ENCODE measurements at regions not wholly inside any gene's neighbourhood (a gene's known extent, or its start where the extent isn't known, plus 50 kb on each side); places are given as distances from the start of the nearest gene placed in this dataset.

- TF ChIP-seq ZNF12 (CRISPR knock-in tag; IDR thresholded peaks at IDR 0.05) (no peak), TEAD4 (IDR thresholded peaks at IDR 0.05; ENCODE audit: low read length) (no peak), TEAD4 (CRISPR knock-in tag; IDR thresholded peaks at IDR 0.05; ENCODE audit: borderline replicate concordance) (no peak)
These were observed 402.1 kb downstream of the SEC14L1 start (continued) for GRCh38 chr17:77542551-77543490.

GRCh38 chr17:77543801-77544200 lies 403.0 kb downstream of the SEC14L1 start:
- intact Hi-C loops (cut with micrococcal nuclease), result loop anchor here (2.0 kb wide), 1 partner anchor 469 kb away; no protein-coding TSS in a partner anchor
- in situ Hi-C loops (cut with MboI), result loop anchor here (10.0 kb wide), 1 partner anchor 471 kb away; no protein-coding TSS in a partner anchor
- TF ChIP-seq GATAD2A (IDR thresholded peaks at IDR 0.05) (no peak), POU5F1 (IDR thresholded peaks at IDR 0.05; ENCODE audit: borderline replicate concordance, low read depth, low read length, partially characterized antibody) (no peak), USF1 (CRISPR knock-in tag; IDR thresholded peaks at IDR 0.05) (no peak), ASH1L (IDR thresholded peaks at IDR 0.05; ENCODE audit: borderline replicate concordance, low read depth, partially characterized antibody) (no peak), ZBTB49 (CRISPR knock-in tag; IDR thresholded peaks at IDR 0.05; ENCODE audit: borderline replicate concordance) (no peak), PREB (CRISPR knock-in tag; IDR thresholded peaks at IDR 0.05) (no peak), CTBP1 (IDR thresholded peaks at IDR 0.05; ENCODE audit: borderline replicate concordance) (no peak), SNIP1 (IDR thresholded peaks at IDR 0.05; ENCODE audit: low read depth) (no peak), CBX5 (IDR thresholded peaks at IDR 0.05; ENCODE audit: borderline replicate concordance, low read depth) (no peak), ZKSCAN1 (IDR thresholded peaks at IDR 0.05; ENCODE audit: low read depth, low read length) (no peak), ZNF165 (CRISPR knock-in tag; IDR thresholded peaks at IDR 0.05; ENCODE audit: borderline replicate concordance) (no peak), FOXM1 (IDR thresholded peaks at IDR 0.05; ENCODE audit: low read depth) (no peak), FOXM1 (CRISPR knock-in tag; IDR thresholded peaks at IDR 0.05; ENCODE audit: low read depth) (no peak), NR2C2 (CRISPR knock-in tag; IDR thresholded peaks at IDR 0.05) (no peak), NR2C2 (tag; IDR thresholded peaks at IDR 0.05) (no peak)

More at GRCh38 chr17:77543801-77544200, 403.0 kb downstream of the SEC14L1 start:
- Histone ChIP-seq H3K4me3 (no peak overlapping the region), H3K36me3 (ENCODE audit: control insufficient read depth, insufficient read depth, low read length) (no peaks in the 10 kb centered on the region), H3K79me2 (ENCODE audit: control insufficient read depth, insufficient read depth, low read length) (no peaks in the 10 kb centered on the region), H3K4me2 (ENCODE audit: insufficient read depth, low read length) (no peak overlapping the region), H4K20me1 (replicated peaks; ENCODE audit: control insufficient read depth, insufficient read depth, low read length) (peaks cover 13% of the 10 kb centered on the region), H3K4me1 (replicated peaks in 1 of 2; ENCODE audit: control insufficient read depth in 2 of 2, insufficient read depth in 2 of 2, low read length in 2 of 2) (peaks cover 11% of the 10 kb centered on the region in 2 experiments; a peak in 4 of 5 replicates), H3K9ac (ENCODE audit: insufficient read depth in 1 of 2, low read depth in 2 of 2, low read length in 2 of 2) (no peak overlapping the region), H3K9me1 (ENCODE audit: control insufficient read depth, insufficient read depth, low read length) (no peaks in the 10 kb centered on the region), H3K27ac (ENCODE audit: extremely low read depth, low read depth, low read length) (no peak overlapping the region), H2AFZ (ENCODE audit: low read depth, low read length) (no peak overlapping the region), H3K9me3 (replicated peaks; ENCODE audit: control insufficient read depth, insufficient read depth, low read depth, low read length) (no peaks in the 10 kb centered on the region), H3K27me3 (ENCODE audit: control insufficient read depth in 2 of 2, insufficient read depth in 2 of 2, low read length in 2 of 2) (peaks cover 28 to 55% of the 10 kb centered on the region in 2 experiments; a peak in 4 of 5 replicates)
- FAIRE-seq (no peak), ATAC-seq (no peak), DNase-seq (ENCODE audit: extremely low read depth in 1 of 4, low spot score in 3 of 4) (no peak)
- no TSS peak for BruUV-seq (replicated peaks)
- ChIA-PET CTCF (ENCODE audit: low intra/inter-chr PET ratio) (no interaction called here), POLR2A (no interaction called here)
- 12% methylated on average over 14 of the region's 15 CpGs for WGBS (ENCODE audit: insufficient coverage, low coverage, missing lambda C conversion rate)
